DMS114 treated with DMSO at 0.1 percent for 48 hours (cell line): ENCODE measurements at regions not wholly inside any gene's neighbourhood (a gene's known extent, or its start where the extent isn't known, plus 50 kb on each side); places are given as distances from the start of the nearest gene placed in this dataset.

ENCODE experiments used
- DNase-seq: peaks from one replicate; lab custom pipeline; 2025; ENCODE audit not compliant: unreplicated experiment; lab: John Stamatoyannopoulos, UW

DNA sequence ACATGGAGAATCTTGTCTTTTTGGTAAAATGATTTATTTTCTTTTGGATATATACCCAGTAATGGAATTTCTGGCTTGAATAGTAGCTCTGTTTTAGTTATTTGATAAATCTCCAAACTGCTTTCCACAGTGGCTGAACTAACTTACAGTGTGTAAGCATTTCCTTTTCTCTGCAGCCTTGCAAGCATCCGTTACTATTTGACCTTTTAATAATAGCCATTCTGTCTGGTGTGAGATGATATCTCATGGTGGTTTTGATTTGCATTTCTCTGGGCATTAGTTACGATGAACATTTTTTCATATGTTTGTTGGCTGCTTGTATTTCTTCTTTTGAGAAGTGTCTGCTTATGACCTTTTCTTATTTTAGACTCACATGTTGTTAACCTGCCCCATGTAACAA is 190.2 kb downstream of the GALR1 start:
- no peak for DNase-seq

DNA sequence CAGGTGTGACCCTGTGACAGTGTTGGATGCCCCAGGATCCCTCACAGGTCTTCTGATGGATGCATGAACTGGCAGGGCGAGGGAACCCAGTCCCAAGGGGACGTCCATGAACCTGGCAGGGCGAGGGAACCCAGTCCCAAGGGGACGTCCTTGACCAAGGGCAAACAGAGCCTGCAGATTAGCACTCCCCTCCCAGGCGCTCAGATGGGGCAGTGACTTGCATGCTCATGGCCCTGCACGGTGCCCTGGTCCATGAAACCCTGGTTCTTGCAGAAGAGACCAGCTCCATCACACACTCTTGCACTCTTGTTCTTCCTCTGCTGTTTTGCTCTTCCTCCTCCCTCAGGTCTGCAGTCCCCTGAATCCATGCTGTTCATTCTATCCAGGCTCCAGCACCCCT is 192.7 kb downstream of the GALR1 start:
- DNase-seq, result no peak

DNA sequence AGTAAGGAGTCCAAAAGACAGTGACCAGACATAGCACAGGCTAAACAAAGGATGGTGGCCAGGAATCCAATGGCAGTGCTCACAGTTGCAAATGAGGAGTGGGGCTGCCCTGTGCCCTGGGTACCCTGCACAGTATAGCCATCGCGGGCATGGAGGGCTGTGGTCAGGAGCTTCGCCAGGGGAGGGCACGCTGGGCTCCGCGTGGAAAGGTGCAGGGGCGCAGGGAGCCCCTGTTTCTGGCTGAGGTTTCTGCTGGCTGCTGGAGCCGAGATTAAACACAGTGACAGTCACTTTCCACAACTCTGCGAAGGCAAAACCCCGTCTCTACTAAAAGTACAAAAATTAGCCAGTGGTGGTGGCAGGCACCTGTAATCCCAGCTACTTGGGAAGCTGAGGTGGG is 194.7 kb downstream of the GALR1 start:
- DNase-seq, result no peak

DNA sequence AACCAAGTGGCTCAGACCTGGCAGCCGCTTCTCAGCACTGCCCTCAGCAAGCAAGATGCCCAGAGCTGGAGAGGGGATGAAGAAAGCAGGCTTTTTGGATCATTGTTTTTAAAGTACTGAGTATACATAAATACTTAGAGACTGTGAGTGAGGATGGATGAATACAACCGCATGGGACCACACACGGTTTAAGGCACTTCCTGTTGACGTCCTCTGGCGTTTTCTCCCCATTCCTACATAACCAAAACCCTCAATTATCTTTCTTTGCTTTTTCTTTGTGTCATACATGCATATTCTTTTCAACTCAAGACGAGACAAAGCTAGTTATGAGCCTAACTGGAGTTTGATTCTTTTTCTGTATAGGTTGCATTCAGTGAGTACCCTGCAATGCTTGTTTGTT is 198.4 kb downstream of the GALR1 start:
- DNase-seq, result no peak

DNA sequence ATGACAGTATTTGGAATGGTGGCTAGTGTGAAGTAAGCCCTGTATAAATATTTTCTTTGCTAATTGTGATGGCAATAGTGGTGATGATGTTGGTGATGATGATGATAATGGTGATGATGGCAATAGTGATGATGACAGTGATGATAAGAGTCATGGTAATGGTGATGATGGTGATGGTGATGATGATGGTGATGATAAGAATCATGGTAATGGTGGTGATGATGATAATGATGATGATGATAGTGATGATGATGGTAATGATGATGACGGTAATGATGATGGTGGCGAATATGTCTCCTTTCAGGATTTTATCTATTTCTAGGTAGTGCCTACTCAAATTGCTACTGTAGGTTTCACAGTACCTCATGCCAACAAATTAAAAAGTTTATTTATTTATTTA is 205.4 kb downstream of the GALR1 start:
- no peak for DNase-seq

DNA sequence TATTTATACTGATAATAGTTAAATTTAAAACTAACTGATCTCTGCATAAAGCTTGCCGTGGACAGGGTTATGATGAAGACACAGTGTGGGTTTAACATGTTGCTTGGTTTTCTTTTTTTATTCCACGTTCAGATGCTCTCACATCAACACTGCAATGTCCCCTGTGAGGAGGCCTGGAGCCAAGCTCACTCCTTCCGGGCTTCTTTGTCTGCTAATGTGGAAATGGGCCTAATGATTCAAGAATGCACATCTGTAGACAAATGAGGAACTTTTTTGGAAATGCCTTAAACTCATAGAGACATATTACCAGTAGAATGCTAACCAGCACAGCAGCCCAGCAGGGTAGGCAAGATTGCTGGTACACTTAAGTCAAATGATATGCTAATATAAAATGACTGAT is 208.0 kb downstream of the GALR1 start:
- no peak for DNase-seq

DNA sequence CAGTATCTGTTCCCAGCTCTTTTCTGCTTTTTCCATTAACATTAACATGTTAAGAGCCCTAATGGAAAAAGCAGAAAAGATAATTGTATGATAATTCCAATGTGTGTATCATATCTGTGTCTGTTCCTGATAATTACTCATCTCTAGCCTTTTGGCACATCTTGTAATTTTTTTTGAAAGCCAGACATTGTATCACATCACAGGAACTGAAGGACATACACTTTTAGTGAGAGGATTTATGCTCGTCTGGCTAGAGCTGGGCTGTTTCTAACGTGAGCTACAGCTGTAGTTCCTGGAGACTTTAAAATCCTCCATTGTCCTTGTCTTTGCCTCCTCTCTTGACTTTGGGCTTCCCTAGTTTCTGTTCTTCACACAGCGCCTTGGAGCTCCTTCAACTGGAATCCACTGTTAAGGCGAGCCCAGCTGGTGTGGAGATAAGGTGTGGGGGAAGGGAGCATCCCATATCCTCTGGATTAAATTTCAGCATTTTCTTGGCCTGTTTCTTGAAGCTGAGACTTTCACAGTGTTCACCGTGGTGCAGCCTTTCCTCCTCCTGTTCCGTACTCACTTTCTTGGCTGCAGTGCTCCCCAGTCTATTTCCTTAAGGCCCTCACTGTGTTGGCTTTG is 211.5 kb downstream of the GALR1 start:
- no peak for DNase-seq

DNA sequence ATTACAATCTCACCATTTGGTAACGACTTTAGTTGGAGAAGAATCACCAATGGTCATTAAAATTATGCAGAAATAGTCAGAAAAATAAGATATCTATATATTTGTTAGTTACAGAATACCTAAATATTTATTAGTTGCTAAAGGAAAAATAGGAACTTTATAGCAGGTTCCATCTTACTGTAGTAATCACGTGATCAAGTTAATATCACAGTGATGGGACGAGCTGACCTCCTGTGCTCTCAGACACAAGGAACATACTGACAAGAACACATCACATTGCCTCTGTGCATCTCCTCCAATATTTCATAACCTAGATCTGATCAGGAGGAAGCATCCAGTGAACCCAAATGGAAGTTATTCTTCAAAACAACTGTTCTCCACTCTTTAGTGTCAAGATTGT is 215.3 kb downstream of the GALR1 start:
- DNase-seq, result no peak

DNA sequence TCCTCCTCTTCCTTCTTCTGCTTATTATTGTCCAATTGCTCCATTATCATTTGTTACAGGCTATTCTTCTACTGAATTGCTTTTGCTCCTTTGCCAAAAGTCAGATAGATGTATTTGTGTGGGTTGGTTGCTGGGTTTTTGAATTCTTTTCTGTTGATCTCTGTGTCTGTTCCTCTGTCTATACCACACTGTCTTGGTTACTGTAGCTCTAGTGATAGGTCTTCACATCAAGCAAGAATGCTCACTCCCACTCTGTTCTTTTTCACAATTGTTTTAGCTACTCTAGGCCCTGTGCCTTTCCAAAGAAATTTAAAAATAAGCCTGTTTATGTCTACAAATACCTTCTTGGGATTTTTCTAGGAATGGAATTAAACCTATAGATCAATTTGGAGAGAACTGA is 217.2 kb downstream of the GALR1 start:
- no peak for DNase-seq

DNA sequence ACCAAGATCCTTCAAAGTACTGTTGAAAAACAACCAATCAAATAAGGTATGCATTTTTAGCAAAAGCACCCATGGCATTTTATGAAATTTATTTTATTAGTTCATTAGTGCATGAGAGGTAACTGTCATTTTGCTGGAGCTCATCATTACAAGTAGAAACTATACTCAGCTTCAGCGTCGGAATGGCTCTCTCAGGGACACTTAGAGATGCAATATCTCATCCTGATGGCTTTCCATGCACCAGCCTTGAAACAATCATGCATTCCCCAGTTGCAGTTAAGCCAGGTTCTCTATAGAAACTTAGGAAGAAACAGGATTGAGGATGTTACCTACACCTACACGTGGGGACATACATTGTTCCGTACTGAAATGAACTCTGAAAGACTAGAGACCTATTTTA is 219.5 kb downstream of the GALR1 start:
- DNase-seq, result no peak

DNA sequence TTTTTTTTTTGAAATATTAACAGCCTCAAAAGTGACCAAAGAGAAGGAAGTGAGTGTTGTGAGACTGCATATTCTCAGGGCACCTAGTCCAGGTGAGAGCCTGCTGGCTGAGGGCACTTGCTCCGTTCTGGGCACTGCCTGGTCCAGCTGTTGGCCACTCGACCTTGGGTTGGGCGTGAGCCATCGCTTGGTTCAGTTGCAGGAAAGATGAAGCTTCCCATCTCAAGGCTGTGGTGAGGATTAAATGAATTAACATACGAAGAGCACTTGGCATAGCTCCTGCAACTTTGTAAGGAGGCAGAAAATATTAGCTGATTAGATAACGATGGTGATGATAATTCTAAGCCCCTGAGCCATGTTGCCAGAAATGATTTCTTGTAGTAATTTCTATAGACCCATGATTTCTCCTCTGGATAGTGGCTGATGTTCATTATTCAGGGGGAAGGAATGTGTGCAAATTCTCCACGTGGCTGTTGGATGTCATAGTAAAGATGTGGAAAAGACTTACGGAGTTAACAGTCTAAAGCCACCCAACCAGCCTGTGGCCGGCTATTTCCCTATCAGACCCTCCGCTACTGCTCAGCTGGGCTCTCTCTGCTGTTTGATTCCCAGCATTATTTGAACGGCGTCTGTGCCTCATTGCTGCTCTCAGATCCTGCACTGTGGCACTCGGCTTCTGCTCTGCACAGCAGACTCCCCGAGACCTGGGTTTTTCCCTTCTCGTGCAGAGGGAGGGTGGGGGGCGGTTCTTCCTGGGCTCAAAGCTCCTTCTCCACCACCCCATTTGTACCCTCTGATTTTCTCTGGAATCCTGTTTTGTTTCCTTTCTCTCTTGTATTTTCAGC is 221.1 kb downstream of the GALR1 start:
- DNase-seq, result no peak

DNA sequence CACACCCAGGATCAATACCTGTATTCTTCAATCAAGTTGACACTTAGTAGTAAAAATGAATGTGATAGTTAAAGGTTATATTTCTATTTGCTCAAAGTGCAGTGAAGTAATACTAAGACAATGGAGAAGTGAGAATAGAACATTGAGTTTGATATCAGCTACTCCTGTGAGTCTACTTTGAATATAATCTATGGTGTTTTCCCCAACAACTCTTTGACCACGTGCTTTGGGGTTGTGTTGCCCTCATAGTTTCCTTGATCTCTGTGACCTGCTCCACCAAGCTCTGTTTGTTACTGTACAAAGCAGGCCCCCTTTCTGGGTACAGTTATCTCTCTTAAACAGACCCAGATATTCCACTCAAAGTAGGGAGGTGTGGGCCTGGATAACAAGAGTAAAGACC is 222.9 kb downstream of the GALR1 start:
- no peak for DNase-seq

DNA sequence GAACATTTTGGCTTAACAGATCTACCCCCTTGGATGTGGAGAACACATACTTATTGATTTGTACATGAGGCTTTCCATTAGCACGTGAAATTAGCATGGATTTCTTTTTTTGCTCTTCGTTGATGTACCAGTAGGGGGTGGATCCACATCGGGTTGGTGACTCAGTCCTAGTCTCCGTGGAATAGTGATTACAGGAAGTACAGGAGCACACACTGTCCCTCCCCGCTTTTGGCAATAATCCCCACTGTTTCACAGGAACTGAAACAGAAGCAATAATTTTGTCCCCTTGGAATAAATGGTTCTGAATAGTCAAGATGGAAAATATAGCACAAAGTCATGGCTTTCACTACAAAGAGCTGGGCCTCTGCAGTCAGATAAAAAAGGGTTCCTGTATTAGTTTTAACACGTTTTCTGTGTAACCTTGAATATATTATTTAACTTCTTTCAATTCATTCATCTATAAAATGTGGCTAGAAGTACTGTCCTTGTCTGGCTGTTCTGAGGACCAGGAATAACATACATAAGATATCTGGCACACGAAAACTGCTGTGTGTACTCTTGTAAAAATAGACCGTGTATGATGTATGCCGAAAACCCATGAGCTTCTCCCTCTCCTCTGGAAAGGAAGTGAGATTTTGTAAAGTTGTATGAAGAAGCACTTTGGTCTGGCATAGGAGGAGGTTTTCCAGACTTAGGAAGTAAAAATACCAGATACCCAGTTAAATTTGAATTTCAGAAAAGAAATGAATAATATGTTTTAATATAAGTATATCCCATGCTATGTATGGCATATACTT is 229.2 kb downstream of the GALR1 start:
- DNase-seq, result no peak

DNA sequence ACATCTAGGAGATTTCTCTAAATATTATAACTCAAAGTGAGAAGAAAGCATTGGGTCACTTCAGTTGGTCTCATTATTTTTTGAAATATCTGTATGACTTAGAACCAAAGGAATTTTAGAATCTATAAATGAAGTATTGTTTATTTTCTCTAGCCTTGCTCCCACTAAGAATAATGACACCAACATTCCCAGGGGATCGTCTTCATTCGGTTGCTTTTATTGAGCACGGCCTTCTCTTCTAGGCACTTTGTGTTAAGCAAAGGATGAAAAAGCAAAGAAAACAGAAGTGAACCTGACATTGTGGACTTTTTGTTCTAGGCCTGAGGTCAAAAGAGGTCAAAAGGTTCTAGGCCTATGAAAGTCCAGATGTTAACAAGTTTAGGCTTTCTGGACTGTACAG is 231.9 kb downstream of the GALR1 start:
- DNase-seq, result no peak

DNA sequence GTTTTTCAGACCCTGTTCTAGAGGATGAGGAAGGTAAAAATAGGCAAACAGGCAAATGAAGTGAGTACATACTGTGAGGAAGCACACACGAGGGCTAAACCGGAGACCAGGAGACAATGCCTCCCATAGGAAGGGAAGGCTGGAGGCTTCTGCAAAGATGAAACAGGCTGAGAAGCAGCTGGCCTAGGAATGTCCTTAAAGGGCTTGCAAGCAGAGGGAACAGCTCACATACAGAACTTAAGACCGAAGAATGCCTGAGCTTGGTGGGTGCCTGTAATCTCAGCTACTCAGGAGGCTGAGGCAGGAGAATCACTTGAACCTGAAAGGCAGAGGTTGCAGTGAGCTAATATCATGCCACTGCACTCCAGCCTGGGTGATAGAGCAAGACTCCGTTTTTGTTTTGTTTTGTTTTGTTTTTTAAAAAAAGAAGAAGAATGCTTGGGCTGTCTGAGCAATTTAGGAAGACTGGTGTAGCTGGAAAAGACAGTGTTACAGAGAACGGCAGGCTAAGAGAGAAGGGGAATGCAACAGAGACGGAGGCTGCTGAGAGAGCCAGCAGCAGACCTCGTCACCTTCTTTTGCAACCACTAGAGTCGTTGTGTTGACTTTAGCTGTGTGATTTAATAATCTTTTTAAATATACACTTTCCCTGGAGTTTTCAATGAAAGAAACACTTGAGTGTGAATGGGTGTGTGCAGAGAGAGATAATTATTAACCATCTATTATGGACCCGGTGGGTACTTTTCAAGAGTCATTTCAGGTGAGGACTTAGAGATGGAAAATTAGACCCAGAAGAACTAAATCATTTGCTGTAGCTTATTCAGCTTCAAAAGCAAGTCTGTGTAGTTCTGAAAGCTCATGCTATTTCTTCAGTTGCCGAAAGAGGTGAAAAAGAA is 232.8 kb downstream of the GALR1 start:
- no peak for DNase-seq

DNA sequence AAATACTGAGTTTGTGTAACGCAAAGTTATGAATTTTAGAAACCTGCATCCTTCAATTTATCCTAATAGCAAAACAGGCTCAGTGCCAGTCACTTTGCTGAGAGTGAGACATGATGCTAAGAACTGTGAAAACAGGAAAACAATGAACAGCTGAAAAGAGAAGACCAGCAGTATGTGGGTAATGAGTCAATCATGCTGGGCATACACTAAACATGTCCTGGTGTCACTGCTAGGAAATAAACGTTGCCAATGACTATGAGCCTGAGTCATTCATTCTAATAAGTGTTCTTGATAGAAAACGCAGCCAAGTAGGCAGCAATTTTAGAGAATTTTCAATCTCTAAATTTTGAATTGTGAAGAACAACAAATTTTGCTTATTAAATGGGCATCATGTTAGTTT is 237.3 kb downstream of the GALR1 start:
- DNase-seq, result no peak

DNA sequence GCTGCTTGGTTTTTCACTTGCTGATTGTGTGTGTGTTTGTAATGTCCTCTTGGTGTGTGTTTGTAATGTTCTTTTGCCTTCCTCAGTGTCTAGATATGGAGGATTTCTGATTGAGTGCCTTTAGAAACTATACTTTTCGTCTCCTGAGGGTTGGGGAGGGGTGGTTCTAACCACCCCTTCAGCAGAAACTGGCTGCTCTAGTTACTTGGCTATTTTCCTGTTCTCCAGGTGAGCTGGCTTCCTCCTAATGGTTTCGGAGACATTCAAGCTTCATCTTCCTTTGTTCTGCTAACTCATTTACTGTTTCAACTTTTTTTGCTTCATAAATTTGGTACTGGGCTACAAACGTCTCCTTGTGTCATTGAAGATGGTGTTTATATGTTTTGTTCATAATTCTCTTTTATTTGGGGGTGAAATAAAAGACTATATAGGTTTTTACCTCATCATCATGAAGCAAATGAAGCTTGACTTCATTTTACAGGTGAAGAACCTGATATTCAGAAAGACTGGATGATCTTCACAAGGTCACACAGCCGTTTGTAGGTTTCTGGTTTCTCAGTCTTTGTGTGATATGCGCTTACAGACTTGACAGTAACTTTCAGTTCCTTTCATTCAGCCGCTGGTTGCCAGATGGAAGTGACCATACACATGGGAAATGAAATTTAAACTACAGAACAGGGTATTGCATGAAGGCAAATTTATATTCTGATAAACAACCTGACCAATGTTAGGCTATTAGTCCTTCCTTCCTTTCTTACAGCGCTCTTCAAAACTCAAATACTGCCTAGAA is 238.5 kb downstream of the GALR1 start:
- DNase-seq, result no peak

DNA sequence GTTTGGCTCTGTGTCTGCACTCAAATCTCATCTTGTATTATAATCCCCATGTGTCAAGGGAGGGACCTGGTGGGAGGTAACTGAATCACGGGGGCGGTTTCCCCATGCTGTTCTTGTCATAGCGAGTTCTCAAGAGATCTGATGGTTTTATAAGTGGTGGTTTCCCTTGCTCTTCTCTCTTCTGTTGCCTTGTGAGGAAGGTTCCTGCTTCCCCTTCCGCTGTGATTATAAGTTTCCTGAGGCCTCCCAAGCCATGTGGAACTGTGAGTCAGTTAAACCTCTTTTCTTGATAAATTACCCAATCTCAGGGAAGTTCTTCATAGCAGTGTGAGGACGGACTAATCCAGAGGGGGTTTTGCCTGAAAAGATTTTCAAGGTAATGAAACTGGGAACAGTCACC is 245.4 kb downstream of the GALR1 start:
- no peak for DNase-seq

DNA sequence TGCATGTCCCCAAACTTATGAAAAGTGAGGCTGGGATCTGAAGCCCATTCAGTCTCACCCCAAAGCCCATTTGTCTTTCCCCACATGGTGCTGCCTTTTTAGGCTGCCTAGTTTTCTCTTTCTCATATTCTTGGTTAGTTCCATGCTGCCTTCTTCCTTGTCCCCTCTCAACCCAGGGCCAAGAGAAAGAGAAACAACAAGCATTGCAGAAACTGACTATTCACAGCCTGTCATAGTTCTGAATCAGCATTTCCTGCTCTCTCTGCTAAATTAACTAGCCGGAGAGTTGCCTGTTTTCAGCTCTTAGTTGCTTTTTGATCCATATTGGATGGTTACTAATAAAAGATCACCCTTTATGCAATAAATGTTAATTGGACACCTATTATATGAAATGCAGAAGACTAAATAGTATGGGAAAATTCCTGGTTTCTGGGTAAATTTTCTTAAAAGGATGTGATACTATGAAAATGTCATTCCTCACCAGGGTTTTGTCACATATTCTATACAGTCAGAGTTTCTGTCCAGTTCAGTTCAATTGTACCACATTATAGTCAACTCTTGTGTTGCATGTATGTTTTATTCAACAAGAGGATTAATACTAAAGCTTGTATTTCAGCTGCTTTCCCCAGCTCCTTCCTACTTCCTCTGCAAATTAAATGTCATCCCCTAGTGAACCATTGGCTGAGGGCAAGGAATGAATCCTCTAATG is 246.5 kb downstream of the GALR1 start:
- DNase-seq, result no peak

DNA sequence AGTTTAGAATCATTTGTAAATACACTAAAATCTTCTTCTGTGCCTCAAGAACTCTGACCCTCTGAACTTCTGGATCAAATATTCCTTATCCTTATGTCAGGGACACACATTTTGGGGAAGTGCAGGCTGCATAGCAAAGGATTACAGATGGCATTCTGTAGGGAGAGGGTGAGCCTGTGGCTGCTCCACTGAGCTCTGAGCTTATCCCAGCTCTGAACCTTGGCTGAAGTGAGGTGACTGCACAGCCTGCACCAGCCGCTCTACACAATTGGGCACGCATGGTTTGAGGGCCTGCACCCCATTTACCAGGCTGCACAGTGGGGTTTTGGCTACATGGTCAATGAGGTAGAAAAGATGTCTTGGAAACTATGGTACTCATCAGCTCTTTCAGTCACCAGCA is 251.6 kb downstream of the GALR1 start:
- DNase-seq, result no peak
